ENCODE measurements at regions not wholly inside any gene's neighbourhood (a gene's known extent, or its start where the extent isn't known, plus 50 kb on each side); places are given as distances from the start of the nearest gene placed in this dataset.

DNA sequence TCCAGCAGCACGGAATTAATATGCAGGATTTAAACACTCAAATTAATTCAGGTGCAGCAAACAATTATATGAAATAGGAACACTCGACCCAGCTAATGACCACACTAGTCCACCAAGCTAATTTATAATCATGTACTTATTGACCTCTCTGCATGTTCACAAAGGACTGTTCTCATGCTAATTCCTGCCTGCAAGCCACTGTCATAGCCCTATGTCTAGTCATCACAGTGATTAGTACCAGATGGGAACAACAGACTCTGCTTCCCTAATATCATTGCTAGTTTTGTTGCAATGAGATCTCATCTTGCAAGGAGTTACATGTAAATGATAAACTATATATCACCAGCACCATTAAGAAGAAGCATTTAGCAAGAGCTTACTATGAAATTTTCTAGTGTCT, 553.0 kb upstream of the GRAMD2B start:
- H3K4ac ChIP-seq (ENCODE audit: low read depth, low read length) = no peak overlapping the region
- H3K23ac ChIP-seq (ENCODE audit: low read length) = no peak overlapping the region
- H3K4me3 ChIP-seq (ENCODE audit: low read depth, low read length) = no peak overlapping the region
- H3K9ac ChIP-seq (ENCODE audit: low read length) = no peak overlapping the region
- no peak overlapping the region for H4K12ac ChIP-seq (ENCODE audit: low read depth, low read length)
- H2BK12ac ChIP-seq (ENCODE audit: low read length) = no peak overlapping the region
- no peak overlapping the region for H3K14ac ChIP-seq (ENCODE audit: low read length)
- H3K4me2 ChIP-seq (ENCODE audit: low read length) = no peak overlapping the region
- H3K27ac ChIP-seq (ENCODE audit: low read depth, low read length) = no peak overlapping the region
- H3K79me1 ChIP-seq (ENCODE audit: low read length) = no peaks in the 10 kb centered on the region
- no peak overlapping the region for H2AK5ac ChIP-seq (ENCODE audit: low read length)
- H4K8ac ChIP-seq (ENCODE audit: low read depth, low read length) = no peak overlapping the region
- no peak overlapping the region for H2BK5ac ChIP-seq (ENCODE audit: low read depth, low read length, poor library complexity)
- peaks cover 3% of the 10 kb centered on the region for H3K9me3 ChIP-seq (ENCODE audit: insufficient read depth, low read depth, low read length)
- H3K18ac ChIP-seq (ENCODE audit: low read length) = no peak overlapping the region
- H3K4me1 ChIP-seq (ENCODE audit: control insufficient read depth in 1 of 2, insufficient read depth in 2 of 2, low read length in 2 of 2) = no peaks in the 10 kb centered on the region
- H3K36me3 ChIP-seq (ENCODE audit: control insufficient read depth in 1 of 2, insufficient read depth in 2 of 2, low read length in 2 of 2) = no peaks in the 10 kb centered on the region
- no peak overlapping the region for H2BK120ac ChIP-seq (ENCODE audit: insufficient read depth, low read length, poor library complexity)
- H4K91ac ChIP-seq (ENCODE audit: low read depth, low read length) = no peak overlapping the region
- DNase-seq = no peak
- H2AFZ ChIP-seq (ENCODE audit: insufficient read depth, low read length, poor library complexity) = no peak overlapping the region
- no peaks in the 10 kb centered on the region for H3K27me3 ChIP-seq (ENCODE audit: insufficient read depth, low read length)
- no peaks in the 10 kb centered on the region for H3K79me2 ChIP-seq (ENCODE audit: control insufficient read depth, insufficient read depth, low read length, poor library complexity)
- WGBS (ENCODE audit: extremely low coverage, insufficient coverage, insufficient read length) = no CpG with 5 or more reads among the region's 2 CpGs

- Histone ChIP-seq H3K23ac (ENCODE audit: low read length) (no peak overlapping the region), H3K27ac (ENCODE audit: low read depth, low read length) (no peak overlapping the region)
- DNase-seq = no peak
These were observed 549.2 kb upstream of the GRAMD2B start for GRCh38 chr5:125874057-125874456.

DNA sequence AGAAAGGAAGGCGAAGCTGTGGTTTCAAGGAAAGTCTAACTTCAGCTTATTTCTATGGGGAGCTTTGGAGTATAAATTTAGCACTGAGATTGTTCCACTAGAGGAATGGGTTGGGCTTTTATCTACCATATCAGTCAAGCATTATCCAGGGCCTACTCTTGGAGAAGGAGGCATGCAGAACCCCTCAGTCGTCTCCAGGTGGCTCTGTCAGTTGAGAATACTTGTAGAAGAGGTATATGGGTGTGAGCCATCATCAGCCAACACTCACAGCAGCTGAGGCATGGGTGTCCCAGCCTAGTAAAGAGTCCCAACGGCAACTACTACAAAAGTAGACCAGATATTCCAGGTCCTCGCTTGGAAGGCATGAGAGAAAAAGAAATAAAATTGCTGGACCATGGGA, 548.5 kb upstream of the GRAMD2B start:
- Histone ChIP-seq H3K4me1 (ENCODE audit: control insufficient read depth in 1 of 2, insufficient read depth in 2 of 2, low read length in 2 of 2) (no peaks in the 10 kb centered on the region), H3K9ac (ENCODE audit: low read length) (no peak overlapping the region), H3K9me3 (ENCODE audit: insufficient read depth, low read depth, low read length) (peaks cover 3% of the 10 kb centered on the region), H3K27ac (ENCODE audit: low read depth, low read length) (no peak overlapping the region), H2AK5ac (ENCODE audit: low read length) (no peak overlapping the region), H2BK120ac (ENCODE audit: insufficient read depth, low read length, poor library complexity) (no peak overlapping the region), H3K79me1 (ENCODE audit: low read length) (no peaks in the 10 kb centered on the region), H3K79me2 (ENCODE audit: control insufficient read depth, insufficient read depth, low read length, poor library complexity) (no peaks in the 10 kb centered on the region), H3K23ac (ENCODE audit: low read length) (no peak overlapping the region), H3K36me3 (ENCODE audit: control insufficient read depth in 1 of 2, insufficient read depth in 2 of 2, low read length in 2 of 2) (no peaks in the 10 kb centered on the region), H3K18ac (ENCODE audit: low read length) (no peak overlapping the region), H4K8ac (ENCODE audit: low read depth, low read length) (no peak overlapping the region), H3K4me2 (ENCODE audit: low read length) (no peak overlapping the region), H3K14ac (ENCODE audit: low read length) (no peak overlapping the region), H2BK5ac (ENCODE audit: low read depth, low read length, poor library complexity) (no peak overlapping the region), H4K91ac (ENCODE audit: low read depth, low read length) (no peak overlapping the region), H3K4ac (ENCODE audit: low read depth, low read length) (no peak overlapping the region), H2BK12ac (ENCODE audit: low read length) (no peak overlapping the region), H3K27me3 (ENCODE audit: insufficient read depth, low read length) (no peaks in the 10 kb centered on the region), H3K4me3 (ENCODE audit: low read depth, low read length) (no peak overlapping the region), H2AFZ (ENCODE audit: insufficient read depth, low read length, poor library complexity) (no peak overlapping the region), H4K12ac (ENCODE audit: low read depth, low read length) (no peak overlapping the region)
- WGBS (ENCODE audit: extremely low coverage, insufficient coverage, insufficient read length) = no CpG with 5 or more reads among the region's 4 CpGs
- DNase-seq = no peak

More at GRCh38 chr5:125874057-125874456, 549.2 kb upstream of the GRAMD2B start:
- Histone ChIP-seq H3K4ac (ENCODE audit: low read depth, low read length) (no peak overlapping the region), H2BK12ac (ENCODE audit: low read length) (no peak overlapping the region), H4K12ac (ENCODE audit: low read depth, low read length) (no peak overlapping the region), H3K79me2 (ENCODE audit: control insufficient read depth, insufficient read depth, low read length, poor library complexity) (no peaks in the 10 kb centered on the region), H3K4me2 (ENCODE audit: low read length) (no peak overlapping the region), H2BK5ac (ENCODE audit: low read depth, low read length, poor library complexity) (no peak overlapping the region), H3K9me3 (ENCODE audit: insufficient read depth, low read depth, low read length) (peaks cover 3% of the 10 kb centered on the region), H2AFZ (ENCODE audit: insufficient read depth, low read length, poor library complexity) (no peak overlapping the region), H2BK120ac (ENCODE audit: insufficient read depth, low read length, poor library complexity) (no peak overlapping the region), H3K79me1 (ENCODE audit: low read length) (no peaks in the 10 kb centered on the region), H3K18ac (ENCODE audit: low read length) (no peak overlapping the region), H4K8ac (ENCODE audit: low read depth, low read length) (no peak overlapping the region), H3K9ac (ENCODE audit: low read length) (no peak overlapping the region), H3K14ac (ENCODE audit: low read length) (no peak overlapping the region), H3K36me3 (ENCODE audit: control insufficient read depth in 1 of 2, insufficient read depth in 2 of 2, low read length in 2 of 2) (no peaks in the 10 kb centered on the region), H3K27me3 (ENCODE audit: insufficient read depth, low read length) (no peaks in the 10 kb centered on the region), H4K91ac (ENCODE audit: low read depth, low read length) (no peak overlapping the region), H2AK5ac (ENCODE audit: low read length) (no peak overlapping the region), H3K4me3 (ENCODE audit: low read depth, low read length) (no peak overlapping the region), H3K4me1 (ENCODE audit: control insufficient read depth in 1 of 2, insufficient read depth in 2 of 2, low read length in 2 of 2) (no peaks in the 10 kb centered on the region)

GRCh38 chr5:125877248-125877647, 546.0 kb upstream of the GRAMD2B start:
- no peak overlapping the region for H3K4ac ChIP-seq (ENCODE audit: low read depth, low read length)
- no peak overlapping the region for H3K27ac ChIP-seq (ENCODE audit: low read depth, low read length)
- no peak overlapping the region for H3K4me3 ChIP-seq (ENCODE audit: low read depth, low read length)
- no peaks in the 10 kb centered on the region for H3K4me1 ChIP-seq (ENCODE audit: control insufficient read depth in 1 of 2, insufficient read depth in 2 of 2, low read length in 2 of 2)
- H3K14ac ChIP-seq (ENCODE audit: low read length) = no peak overlapping the region
- no peaks in the 10 kb centered on the region for H3K27me3 ChIP-seq (ENCODE audit: insufficient read depth, low read length)
- peaks cover 3% of the 10 kb centered on the region for H3K9me3 ChIP-seq (ENCODE audit: insufficient read depth, low read depth, low read length)
- no peaks in the 10 kb centered on the region for H3K79me2 ChIP-seq (ENCODE audit: control insufficient read depth, insufficient read depth, low read length, poor library complexity)
- DNase-seq = peak in 1 of 2 donors; percentile 40
- no peak overlapping the region for H2BK12ac ChIP-seq (ENCODE audit: low read length)
- WGBS (ENCODE audit: extremely low coverage, insufficient coverage, insufficient read length) = no CpG with 5 or more reads among the region's 3 CpGs
- no peak overlapping the region for H2AFZ ChIP-seq (ENCODE audit: insufficient read depth, low read length, poor library complexity)
- H4K12ac ChIP-seq (ENCODE audit: low read depth, low read length) = no peak overlapping the region
- H2BK5ac ChIP-seq (ENCODE audit: low read depth, low read length, poor library complexity) = no peak overlapping the region
- no peak overlapping the region for H3K23ac ChIP-seq (ENCODE audit: low read length)
- no peak overlapping the region for H2AK5ac ChIP-seq (ENCODE audit: low read length)
- no peaks in the 10 kb centered on the region for H3K79me1 ChIP-seq (ENCODE audit: low read length)
- no peak overlapping the region for H3K18ac ChIP-seq (ENCODE audit: low read length)
- no peak overlapping the region for H3K4me2 ChIP-seq (ENCODE audit: low read length)
- H4K91ac ChIP-seq (ENCODE audit: low read depth, low read length) = no peak overlapping the region
- H4K8ac ChIP-seq (ENCODE audit: low read depth, low read length) = no peak overlapping the region
- no peaks in the 10 kb centered on the region for H3K36me3 ChIP-seq (ENCODE audit: control insufficient read depth in 1 of 2, insufficient read depth in 2 of 2, low read length in 2 of 2)
- no peak overlapping the region for H2BK120ac ChIP-seq (ENCODE audit: insufficient read depth, low read length, poor library complexity)
- H3K9ac ChIP-seq (ENCODE audit: low read length) = no peak overlapping the region
